HG03457 (cell line): ENCODE measurements at regions not wholly inside any gene's neighbourhood (a gene's known extent, or its start where the extent isn't known, plus 50 kb on each side); places are given as distances from the start of the nearest gene placed in this dataset.
"Not testable (repeated sequence)": the region's sequence is repeated elsewhere in the genome, so short reads cannot be mapped to it uniquely, and the experiment has no call there.

Experiments used
- ATAC-seq: cut with Tn5 transposase; IDR thresholded peaks from one replicate; pipeline ENCODE4 v1.9.1; 2021; ENCODE audit warnings: moderate number of reproducible peaks; ENCODE audit not compliant: unreplicated experiment

DNA sequence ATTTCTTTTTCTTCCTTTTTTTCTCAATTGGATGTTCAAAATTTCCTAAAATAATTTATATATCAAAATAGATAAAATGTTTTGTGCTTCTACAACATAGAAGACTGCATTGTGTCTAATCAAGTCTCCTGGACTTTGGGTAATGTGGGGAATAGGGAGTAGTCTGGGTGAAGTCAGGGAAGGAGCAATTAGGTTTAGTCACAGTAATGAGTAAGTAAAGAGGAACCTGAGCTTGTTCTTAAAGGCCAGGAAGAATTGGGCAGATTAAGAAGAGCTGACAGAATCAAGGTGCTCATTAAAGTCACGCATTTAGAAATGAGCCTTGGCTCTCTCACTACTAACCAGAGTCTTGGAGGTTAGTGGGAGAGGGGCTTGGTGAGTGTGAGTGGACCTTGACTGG is 233.3 kb upstream of the SSTR1 start:
- ATAC-seq = no peak

DNA sequence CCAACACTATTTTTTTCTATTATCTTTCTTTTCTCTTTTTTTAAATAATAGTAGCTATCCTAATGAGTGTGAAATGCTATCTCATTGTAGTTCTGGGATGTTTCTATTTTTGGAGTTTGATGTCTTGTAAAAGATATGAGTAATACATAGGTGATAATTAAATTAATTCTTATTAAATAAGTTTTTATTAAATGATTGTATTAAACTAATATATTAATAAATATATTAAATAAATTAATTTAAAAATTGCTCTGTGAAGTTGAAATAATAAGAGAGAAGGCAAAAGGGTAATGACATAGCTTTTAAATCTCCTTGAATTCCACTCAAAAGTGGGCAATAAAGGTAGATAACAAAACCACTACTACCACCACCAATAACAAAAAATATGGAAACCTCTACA is 230.2 kb upstream of the SSTR1 start:
- no peak for ATAC-seq

DNA sequence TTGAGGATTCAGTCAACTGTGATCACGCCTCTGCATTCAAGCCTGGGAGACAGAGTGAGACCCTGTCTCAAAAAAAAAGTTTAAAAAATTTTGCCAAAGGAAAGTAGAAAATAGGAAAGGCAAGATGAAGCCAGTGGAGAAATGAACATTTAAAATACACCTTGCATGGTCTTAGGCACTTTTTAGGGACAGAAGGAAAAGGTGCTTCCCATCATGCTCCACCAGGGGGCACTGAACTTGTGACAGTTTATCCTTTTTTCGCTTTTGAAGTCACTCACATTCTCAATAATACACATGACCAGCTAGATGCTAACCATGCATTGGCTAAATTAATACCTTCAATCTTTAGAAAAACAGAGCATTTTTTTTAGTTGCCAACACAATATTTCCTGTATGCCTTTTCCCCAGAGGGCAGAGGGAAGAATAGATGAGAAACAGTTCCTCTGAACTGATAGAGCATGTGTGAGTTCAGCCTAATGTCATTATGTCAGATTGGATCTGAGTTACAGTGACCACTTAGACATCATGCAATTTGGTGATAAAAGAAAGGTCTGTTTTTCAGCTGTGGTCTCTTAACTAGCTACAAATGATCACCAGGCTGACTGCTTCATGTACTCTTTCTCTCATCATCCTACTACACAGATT is 221.8 kb upstream of the SSTR1 start:
- ATAC-seq = no peak

DNA sequence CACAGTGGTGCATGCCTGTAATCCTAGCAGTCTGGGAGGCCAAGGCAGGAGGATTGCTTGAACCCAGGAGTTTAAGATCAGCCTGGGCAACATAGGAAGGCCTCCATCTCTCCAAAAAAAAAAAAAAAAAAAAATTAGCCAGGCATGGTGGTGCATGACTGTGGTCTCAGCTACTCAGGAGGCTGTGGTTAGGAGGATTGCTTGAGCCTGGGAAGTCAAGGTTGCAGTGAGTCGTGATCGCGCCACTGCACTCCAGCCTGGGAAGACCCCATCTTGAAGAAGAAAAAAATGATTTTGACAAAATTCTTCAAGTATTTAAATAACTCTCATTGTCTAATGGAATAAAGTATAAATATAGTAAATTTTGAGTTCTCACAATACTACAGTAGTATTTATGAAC is 219.2 kb upstream of the SSTR1 start:
- ATAC-seq = no peak

DNA sequence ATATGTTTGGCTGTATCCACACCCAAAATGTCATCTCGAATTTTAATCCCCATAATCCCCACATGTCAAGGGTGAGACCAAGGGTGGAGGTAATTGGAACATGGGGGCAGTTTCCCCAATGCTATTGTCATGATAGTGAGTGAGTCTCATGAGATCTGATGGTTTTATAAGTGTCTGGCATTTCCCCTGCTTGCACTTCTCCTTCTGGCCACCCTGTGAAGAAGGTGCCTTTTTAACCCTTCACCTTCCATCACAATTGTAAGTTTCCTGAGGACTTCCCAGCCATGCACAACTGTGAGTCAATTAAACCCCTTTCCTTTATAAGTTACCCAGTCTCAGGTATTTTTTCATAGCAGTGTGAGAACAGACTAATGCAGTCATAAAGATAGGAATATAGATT is 216.7 kb upstream of the SSTR1 start:
- no peak for ATAC-seq

DNA sequence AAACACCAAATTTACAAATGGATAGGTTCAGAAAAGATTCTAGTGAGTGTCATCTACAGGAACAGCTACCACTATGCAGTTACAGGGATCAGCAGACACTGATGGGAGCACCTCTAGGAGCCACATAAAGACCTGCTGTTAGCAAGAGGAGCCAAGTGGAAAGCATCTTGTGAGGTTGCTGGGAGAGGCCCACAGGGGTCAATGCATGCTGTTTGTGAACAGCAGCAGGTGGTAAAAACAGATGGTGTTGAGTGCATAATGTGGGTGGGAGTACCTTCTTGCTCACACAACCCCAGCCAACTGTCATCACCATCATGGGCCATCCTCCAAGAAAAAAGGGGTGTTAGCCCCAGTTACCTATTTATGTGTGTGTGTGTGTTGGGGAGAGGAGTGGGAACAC is 215.2 kb upstream of the SSTR1 start:
- ATAC-seq = no peak

DNA sequence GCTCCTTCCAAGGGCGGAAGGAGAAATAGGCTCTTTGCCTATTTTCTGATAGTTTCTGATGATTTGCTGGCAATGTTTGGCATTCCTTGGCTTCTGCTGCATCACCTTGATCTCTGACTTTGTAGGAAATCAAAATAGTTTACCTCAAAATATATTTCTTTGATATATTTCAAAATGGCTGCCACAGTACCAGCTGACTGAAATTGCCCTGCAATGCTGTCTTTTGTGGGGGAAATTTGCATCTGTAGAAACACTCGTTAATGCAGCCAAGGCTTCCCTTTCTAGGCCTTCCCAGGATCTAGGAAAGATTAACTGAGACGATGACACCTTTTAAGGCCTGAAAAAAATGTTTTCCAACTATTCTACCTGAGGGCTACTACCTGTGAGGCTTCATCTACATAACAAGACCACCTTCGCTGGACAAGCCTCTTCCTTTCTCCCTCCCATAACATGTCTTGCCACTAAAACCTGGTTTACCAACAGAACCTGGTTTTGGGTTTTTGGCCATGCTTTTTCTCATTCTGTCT is 212.8 kb upstream of the SSTR1 start:
- no peak for ATAC-seq

DNA sequence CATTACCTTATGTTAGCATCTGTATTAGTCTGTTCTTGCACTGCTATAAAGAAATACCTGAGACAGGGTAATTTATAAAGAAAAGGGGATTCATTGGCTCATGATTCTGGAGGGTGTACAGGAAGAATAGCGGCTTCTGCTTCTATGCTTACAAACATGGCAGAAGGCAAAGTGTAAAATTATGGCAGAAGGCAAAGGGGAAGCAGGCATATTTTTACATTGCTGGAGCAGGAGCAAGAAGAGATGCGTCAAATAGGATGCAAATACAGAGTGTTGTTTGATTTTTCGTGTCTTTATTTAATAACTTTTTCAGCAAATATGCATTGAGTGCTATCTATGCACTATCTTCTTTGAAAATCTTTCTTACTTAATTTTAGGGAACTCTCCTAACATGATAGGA is 210.7 kb upstream of the SSTR1 start:
- ATAC-seq = no peak

DNA sequence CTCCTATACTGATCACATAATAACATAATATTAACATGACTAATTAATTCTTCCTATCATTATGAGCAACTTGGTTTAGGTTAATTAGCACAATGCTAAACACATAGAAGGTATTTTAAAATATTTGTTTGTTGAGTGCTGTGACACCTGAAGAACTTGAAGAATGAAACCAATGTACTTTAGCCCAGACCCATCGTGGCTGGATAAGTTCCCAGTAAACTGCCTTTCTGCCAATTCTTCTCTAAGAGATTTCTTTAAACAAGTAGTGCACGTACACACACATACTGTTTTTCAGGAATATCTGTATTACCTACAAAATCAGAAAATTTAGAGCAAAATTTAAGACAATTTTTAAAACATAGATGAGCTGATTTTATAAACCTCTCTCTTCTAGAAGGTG is 207.4 kb upstream of the SSTR1 start:
- ATAC-seq = no peak

DNA sequence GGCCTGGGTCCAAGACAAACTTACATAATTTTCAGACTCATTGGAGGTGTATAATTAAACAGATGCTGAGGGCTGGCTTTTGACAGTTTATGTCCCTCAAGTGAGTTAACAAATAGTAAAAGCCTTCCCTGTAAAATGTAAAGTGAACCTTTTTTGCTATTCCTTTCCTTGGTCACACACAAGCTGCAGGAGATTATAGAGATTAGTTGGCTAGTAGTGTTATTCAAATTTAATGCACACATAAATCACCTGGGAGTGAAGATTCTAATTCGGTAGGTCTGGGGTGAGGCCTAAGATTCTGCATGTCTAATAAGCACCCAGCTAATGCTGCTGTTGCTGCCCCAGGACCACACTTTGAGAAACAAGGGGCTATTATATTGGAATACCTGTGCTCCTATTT is 206.2 kb upstream of the SSTR1 start:
- ATAC-seq = no peak

DNA sequence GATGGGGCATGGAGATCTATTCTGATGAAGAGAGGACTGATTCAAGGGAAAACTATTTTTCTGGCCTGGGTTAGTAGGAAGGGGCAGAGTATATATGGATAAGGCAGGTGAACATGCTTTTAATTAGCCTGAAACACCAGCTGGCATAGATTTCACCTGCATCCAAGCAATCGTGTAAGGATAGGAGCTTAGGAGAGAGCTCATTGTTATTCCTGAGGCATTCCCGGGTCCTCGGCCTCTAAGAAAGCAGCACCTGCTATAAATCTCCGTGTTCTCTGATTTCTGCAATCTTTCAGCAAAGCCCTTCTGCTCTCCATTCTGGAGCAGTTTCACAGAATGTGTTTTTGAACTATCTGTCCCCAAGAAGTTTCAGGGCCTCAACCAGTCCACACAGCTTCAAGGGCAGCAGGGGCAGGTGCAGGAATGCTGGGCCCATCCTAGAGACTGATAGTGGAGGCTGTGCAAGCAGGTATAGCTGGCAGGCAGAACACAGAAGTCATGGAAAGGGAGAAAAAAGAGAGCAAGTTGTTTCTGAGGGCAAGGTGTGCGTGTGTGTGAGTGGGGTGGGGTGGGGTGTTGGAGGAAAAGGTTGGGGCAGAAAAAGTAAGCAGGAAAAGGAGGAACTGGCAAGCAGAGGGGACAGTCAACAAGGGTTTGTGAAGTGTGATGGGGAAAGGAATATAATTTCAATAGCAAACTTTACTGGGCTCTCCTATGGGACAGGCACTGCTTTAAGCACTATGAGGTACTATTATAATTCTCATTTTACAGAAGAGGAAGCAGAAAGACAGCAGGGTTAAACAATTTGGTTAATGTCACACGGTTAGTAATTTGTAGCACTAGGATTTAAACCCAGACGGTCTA is 203.7 kb upstream of the SSTR1 start:
- no peak for ATAC-seq

DNA sequence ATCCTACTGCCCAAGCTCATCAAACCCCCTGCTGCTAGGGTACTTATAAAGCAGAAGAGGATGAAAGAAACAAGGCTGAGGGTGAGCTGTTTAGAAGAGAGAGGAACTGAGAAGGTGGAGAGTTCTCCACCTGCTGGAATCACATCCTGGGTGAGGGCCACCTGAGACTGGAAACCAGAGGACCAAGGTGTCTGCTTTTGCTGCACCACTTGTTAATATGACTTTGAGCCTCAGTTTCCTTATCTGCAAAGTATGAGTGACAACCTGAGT is 203.2 kb upstream of the SSTR1 start:
- no peak for ATAC-seq

DNA sequence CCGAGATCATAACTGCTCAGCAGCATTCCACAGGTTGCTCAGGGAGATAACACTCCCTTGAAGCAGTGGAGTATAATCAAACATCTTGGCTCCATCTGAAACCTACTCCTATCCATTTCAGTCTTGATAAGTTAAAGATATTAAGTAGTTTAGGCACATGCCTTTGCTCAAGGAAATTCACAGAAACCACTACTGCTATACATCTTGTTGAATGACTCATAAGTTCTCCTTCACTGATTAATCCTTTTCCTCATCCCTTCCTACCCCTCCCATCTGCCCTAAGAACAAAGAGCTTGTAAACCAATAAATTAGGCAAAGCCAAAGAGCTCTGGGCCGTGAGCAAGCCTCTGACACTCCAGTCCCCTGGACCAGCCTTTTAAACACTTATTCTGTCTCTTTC is 196.5 kb upstream of the SSTR1 start:
- not testable (repeated sequence) for ATAC-seq

DNA sequence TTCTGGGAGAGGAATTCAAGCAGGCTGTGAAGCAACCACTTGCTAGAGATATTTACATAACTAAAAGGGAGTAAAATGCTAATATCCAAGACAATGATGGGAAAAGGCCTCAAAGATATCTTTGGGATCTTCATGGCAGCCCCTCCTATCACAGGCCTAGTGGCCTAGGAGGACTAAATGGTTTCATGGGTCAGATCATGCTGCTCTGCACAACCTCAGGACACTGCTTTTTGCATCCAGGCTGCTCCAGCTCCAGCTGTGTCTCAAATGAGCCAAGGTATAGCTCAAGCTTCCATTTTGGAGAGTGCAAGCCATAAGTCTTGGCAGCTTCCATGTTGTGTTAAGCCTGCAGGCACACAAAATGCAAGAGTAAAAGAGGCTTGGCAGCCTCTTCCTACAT is 195.6 kb upstream of the SSTR1 start:
- no peak for ATAC-seq

DNA sequence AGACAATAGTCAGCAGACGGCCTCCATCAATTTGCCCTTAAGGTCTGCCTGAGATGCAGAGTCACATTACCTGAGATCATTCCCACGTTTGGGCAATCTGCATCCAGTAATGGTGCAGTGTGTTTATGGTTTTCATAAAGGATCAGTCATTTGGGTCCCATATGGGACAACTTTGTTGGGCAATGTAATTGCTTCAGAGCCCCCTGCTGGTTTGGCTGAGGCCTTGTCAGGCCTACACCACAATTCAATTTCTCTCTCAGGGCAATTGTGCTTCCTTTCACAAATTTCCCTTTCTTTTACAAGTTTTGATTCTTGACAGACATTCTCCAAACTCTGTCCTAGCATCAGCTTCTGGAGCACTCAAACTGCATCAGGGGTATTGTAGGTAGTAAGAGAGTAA is 191.2 kb upstream of the SSTR1 start:
- ATAC-seq = no peak

DNA sequence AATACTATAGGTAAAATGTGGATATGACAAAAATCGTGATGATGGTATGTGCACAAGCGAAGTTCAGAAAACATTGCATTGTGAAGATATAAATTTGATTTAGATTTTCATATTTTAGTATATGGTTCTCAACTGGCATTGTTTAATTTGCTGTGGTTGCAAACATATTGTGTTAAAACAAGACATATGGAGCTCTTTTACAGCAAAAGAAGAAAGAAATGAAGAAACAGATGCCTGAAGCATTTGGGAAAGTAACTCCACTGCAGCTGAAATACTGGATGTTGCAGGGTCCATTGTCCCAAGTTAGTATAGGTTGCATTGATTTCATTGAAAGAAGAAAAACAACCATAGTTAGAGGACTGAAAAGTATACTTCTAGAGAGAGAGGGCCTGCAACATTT is 185.8 kb upstream of the SSTR1 start:
- ATAC-seq = no peak

DNA sequence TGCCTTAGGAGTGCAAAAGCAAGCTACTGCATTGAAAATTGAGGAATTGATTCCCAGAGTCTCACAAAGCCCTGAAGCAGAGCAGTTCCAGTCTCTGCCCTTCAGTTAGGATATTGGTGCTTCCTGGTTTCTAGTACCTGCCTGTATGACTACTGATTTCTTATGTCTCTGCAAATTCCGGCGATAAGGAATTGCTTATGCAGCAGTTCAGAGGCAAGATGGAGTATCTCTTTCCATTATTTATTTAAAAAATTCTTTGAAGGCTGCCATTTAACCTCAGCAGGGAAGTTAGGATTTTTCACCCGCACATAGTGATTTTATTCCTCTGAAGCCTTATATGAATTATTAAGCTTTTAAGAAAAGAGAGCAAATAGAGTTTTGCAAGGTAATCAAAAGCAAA is 184.9 kb upstream of the SSTR1 start:
- ATAC-seq = no peak

DNA sequence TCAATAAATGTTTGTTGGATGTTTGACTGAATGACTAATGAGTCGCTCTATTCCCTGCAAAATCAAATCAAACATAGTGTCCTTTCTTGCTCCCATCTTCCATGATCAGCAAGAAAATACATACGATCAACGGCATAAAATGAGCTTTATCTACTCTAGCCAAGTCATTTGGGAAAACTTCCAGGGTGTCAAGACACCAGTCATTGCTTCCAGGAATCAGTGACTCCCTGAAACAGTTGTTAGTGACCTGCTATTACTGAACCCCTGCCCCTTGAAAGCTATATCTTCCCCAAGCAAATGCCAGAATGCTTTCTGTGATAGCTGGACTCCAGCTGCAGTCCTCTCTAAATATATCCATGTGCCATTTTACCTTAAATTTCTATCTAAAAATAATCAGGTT is 169.5 kb upstream of the SSTR1 start:
- no peak for ATAC-seq

DNA sequence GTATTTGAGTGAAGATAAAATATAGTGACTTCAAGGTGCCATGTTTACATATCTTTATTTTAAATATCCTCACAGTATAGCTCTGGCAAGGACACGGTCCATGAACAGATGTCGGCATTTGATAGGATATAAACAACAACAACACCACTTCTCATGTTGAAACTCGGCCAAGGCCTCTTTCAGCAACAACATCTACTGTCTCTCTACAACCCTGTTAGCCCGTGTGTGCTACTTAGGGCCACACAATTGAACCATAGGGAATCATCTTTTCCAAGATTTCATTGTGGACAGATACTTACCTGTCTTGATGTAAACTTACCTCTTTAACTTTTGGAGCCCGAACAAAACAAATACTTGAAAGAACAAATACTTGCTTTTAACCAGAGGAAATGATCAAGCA is 168.7 kb upstream of the SSTR1 start:
- ATAC-seq = no peak

DNA sequence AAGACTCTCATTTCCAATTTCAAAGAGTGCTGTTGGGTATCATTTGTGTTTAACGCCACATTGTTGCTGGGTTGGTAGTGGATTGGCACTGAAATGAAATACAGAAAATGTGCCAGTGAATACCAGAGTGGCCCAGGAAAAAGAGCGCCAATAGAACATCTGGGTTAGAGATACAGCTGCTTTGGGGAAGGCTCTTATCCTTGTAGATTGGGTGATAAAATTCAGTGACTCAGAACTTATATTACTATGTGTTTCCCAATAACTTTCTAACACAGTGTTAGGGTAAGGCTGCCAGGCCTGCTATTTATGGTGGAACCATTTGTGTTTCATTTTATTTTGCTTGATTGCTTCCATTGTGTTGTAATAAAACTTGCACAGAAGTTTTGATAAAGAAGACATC is 168.2 kb upstream of the SSTR1 start:
- no peak for ATAC-seq

DNA sequence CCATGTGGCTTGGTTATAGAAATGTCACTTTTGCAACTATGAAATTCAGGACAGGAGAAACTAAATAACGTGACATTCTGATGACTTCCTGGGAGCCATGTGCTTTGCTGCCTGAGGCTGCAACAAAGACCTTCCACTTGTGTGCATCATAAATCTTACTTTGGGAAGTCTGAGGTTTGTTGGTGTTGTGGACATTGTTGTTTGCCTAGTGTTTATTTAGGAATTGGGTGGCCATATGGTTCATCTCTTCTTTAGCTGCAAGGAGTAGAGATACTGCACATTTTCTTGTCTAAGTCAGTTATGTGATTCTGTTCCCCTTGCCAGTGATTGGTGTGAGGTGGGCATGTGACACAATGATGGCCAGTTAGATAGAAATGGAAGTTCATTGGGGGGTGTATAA is 167.3 kb upstream of the SSTR1 start:
- no peak for ATAC-seq

DNA sequence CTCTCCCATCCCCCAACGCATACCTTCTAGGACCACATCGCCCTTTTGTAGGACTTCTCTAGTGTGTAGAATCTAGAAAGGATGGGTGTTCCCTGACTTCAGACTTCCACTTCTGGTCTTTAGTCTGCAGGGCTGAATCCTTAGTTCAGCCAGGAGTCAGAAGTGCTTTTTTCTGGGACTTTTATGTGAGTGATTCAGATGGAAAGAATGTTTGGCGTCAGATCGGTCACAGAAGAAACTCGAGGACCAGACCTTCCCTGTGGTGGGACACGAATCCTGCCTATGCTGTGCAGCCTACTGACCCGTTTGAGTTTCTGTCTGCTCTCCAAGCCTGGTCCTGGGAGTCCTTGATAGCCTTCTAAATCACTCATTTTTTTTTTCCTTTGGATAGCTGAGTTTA is 165.4 kb upstream of the SSTR1 start:
- ATAC-seq = no peak

DNA sequence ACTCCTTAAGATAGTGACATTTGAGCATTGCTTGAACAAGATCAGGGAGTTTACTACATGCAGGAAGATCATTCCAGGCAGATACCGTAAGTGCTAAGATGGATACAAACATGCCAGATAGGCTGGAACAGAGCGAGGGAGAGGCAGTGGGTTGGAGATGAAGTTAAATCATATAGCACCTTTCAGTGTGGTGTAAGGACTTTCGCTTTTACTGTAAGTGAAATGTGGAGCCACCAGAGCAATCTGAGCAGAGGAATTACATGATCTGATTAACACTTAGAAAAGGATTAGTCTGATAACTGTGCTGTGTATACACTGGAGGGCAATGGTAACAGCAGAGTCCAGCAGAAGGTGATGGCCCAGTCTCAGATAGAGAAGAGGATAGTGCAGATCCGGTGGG is 163.0 kb upstream of the SSTR1 start:
- no peak for ATAC-seq
